Right lobe of liver (tissue), 6 donors: ENCODE measurements at regions not wholly inside any gene's neighbourhood (a gene's known extent, or its start where the extent isn't known, plus 50 kb on each side); places are given as distances from the start of the nearest gene placed in this dataset.
A peak's percentile ranks its signal among the peaks of the same experiment; 100 is the strongest.
"Not testable (repeated sequence)": the region's sequence is repeated elsewhere in the genome, so short reads cannot be mapped to it uniquely, and the experiment has no call there.

ENCODE experiments used
- ATAC-seq, 4 donors: fragments of 200-7000 bp; cut with Tn5 transposase; one replicate each; pipeline ENCODE4 v1.9.1; 2020; ENCODE audit warnings: mild to moderate bottlenecking in 4 of 4, moderate library complexity in 4 of 4
- DNase-seq, 3 donors: peaks; one replicate each; pipeline ENCODE4 v3.0.0-alpha.2; 2020
- H3K27ac ChIP-seq, 3 donors: fragments of 200-600 bp; one replicate each; pipeline ENCODE4 v1.8.0; 2022
- H3K27me3 ChIP-seq, 2 donors: fragments of 200-600 bp; one replicate each; pipeline ENCODE4 v1.8.0; 2022
- H3K36me3 ChIP-seq, 4 donors: fragments of 200-600 bp; sonication (generic) in 1 of 4; one replicate each; pipeline versions ENCODE4 v1.5.1 to v1.8.0; 2017 to 2022; ENCODE audit warnings: control low read depth in 1 of 4
- H3K4me1 ChIP-seq, 4 donors: fragments of 200-600 bp; sonication (generic) in 1 of 4; one replicate each; pipeline versions ENCODE4 v1.5.1 to v1.8.0; 2017 to 2022; ENCODE audit warnings: control low read depth in 1 of 4
- H3K4me3 ChIP-seq, 3 donors: fragments of 200-600 bp; one replicate each; pipeline ENCODE4 v1.8.0; 2022
- H3K9me3 ChIP-seq, 4 donors: fragments of 200-600 bp; sonication (generic) in 1 of 4; one replicate each; pipeline versions ENCODE4 v1.5.1 to v1.8.0; 2017 to 2022; ENCODE audit warnings: control low read depth in 1 of 4
- POLR2A ChIP-seq: fragments of 450-650 bp; IDR thresholded peaks from one replicate; pipeline ENCODE4 v1.6.1; 2017; ENCODE audit warnings: antibody characterized with exemption, mild to moderate bottlenecking
- WGBS: methylation state at CpG from one replicate; pipeline ENCODE4 v1.1.6; 2018; ENCODE audit warnings: low coverage, low lambda C conversion rate; ENCODE audit not compliant: insufficient coverage; ENCODE audit errors: missing lambda C conversion rate; 5-methylcytosine and 5-hydroxymethylcytosine counted together
- intact Hi-C, 2 donors: fragments of 100-400 bp; cut with DNase I; formaldehyde crosslinking; loops; one replicate each; pipeline versions ENCODE4 v1.11.2 to v1.14.1; 2022
- TF ChIP-seq, protein P1 (sequence below), 4 donors: fragments of 200-600 bp in 3 of 4; fragments of 450-650 bp in 1 of 4; IDR thresholded peaks; one replicate each; pipeline versions ENCODE4 v1.5.1 to v1.8.0; 2016 to 2022; ENCODE audit warnings: antibody characterized with exemption in 4 of 4, mild to moderate bottlenecking in 2 of 4
- donor health status: DM: no; HTN: yes; CAD: no.
- donor health status: DM: no; HTN: no; CAD: no.
- donor health status: DM: no; HTN: no; CAD: no.
- donor health status: DM: no; HTN: yes; CAD: no.
- donor health status: DM: no; HTN: yes; CAD: no.

GRCh38 chr6:112967974-112968373, 620.8 kb downstream of the RFPL4B start:
- 83% methylated on average over 1 of the region's 1 CpG for WGBS
- no peak for TF ChIP-seq POLR2A
- TF ChIP-seq, protein P1, sequence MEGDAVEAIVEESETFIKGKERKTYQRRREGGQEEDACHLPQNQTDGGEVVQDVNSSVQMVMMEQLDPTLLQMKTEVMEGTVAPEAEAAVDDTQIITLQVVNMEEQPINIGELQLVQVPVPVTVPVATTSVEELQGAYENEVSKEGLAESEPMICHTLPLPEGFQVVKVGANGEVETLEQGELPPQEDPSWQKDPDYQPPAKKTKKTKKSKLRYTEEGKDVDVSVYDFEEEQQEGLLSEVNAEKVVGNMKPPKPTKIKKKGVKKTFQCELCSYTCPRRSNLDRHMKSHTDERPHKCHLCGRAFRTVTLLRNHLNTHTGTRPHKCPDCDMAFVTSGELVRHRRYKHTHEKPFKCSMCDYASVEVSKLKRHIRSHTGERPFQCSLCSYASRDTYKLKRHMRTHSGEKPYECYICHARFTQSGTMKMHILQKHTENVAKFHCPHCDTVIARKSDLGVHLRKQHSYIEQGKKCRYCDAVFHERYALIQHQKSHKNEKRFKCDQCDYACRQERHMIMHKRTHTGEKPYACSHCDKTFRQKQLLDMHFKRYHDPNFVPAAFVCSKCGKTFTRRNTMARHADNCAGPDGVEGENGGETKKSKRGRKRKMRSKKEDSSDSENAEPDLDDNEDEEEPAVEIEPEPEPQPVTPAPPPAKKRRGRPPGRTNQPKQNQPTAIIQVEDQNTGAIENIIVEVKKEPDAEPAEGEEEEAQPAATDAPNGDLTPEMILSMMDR (IDR thresholded peaks at IDR 0.05), result no peak

DNA sequence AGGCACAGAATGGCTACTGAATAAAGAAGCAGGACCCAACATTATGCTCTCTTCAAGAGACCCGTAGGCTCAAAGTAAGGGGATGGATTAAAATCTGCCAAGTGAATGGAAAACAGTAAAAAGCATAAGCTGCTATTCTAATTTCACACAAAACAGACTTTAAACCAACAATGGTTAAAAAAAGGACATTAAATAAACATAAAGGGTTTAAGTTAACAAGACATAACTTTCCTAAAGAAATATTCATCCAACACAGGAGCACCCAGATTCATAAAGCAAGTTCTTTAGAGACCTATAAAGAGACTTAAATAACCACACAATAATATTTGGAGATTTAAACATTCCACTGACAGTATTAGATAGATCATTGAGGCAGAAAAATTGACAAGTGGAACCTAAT, 624.5 kb downstream of the RFPL4B start:
- Histone ChIP-seq H3K36me3 (no peaks in the 10 kb centered on the region), H3K27ac (no peak overlapping the region), H3K4me1 (no peaks in the 10 kb centered on the region), H3K4me3 (no peak overlapping the region), H3K9me3 (no peaks in the 10 kb centered on the region), H3K27me3 (no peaks in the 10 kb centered on the region)
- intact Hi-C loops, result no loop called here
- ATAC-seq (no peak), DNase-seq (no peak)
- TF ChIP-seq, protein P1 (IDR thresholded peaks at IDR 0.05), result no peak
- no peak for TF ChIP-seq POLR2A
- WGBS, result 73% methylated on average over 1 of the region's 1 CpG

More at GRCh38 chr6:112967974-112968373, 620.8 kb downstream of the RFPL4B start:
- Histone ChIP-seq H3K4me3 (no peak overlapping the region), H3K4me1 (no peaks in the 10 kb centered on the region), H3K9me3 (no peaks in the 10 kb centered on the region), H3K27ac (no peak overlapping the region), H3K27me3 (no peaks in the 10 kb centered on the region), H3K36me3 (no peaks in the 10 kb centered on the region)
- intact Hi-C loops, result no loop called here
- no peak for ATAC-seq
- no peak for DNase-seq

- H3K4me1 ChIP-seq, H3K27ac ChIP-seq, H3K4me3 ChIP-seq, intact Hi-C loops, H3K27me3 ChIP-seq, H3K36me3 ChIP-seq, H3K9me3 ChIP-seq, ATAC-seq, DNase-seq: not testable (repeated sequence)
- 70% methylated on average over 4 of the region's 4 CpGs for WGBS
Observed at GRCh38 chr6:112974931-112975330, 627.8 kb downstream of the RFPL4B start.

GRCh38 chr6:112976579-112976978, 629.4 kb downstream of the RFPL4B start:
- H3K27ac ChIP-seq, H3K9me3 ChIP-seq, H3K27me3 ChIP-seq, H3K4me1 ChIP-seq, intact Hi-C loops, H3K4me3 ChIP-seq, DNase-seq, ATAC-seq, H3K36me3 ChIP-seq: not testable (repeated sequence)

GRCh38 chr6:112979830-112980229, 632.7 kb downstream of the RFPL4B start:
- H3K9me3 ChIP-seq, result no peaks in the 10 kb centered on the region
- intact Hi-C loops, result no loop called here
- DNase-seq, result no peak
- WGBS, result 47% methylated on average over 5 of the region's 5 CpGs
- H3K4me1 ChIP-seq, result no peaks in the 10 kb centered on the region
- no peaks in the 10 kb centered on the region for H3K27me3 ChIP-seq
- no peak for TF ChIP-seq POLR2A
- TF ChIP-seq, protein P1 (IDR thresholded peaks at IDR 0.05), result no peak
- H3K4me3 ChIP-seq, result no peak overlapping the region
- H3K27ac ChIP-seq, result no peak overlapping the region
- peak in 3 of 4 donors; percentile 42 to 69 (median 54) for ATAC-seq
- no peaks in the 10 kb centered on the region for H3K36me3 ChIP-seq

- DNase-seq, result no peak
- 47% methylated on average over 3 of the region's 3 CpGs for WGBS
- H3K9me3 ChIP-seq, result no peaks in the 10 kb centered on the region
- no peaks in the 10 kb centered on the region for H3K36me3 ChIP-seq
- no peak for ATAC-seq
- no peak overlapping the region for H3K4me3 ChIP-seq
- intact Hi-C loops, result no loop called here
- no peaks in the 10 kb centered on the region for H3K4me1 ChIP-seq
- no peak for TF ChIP-seq POLR2A
- TF ChIP-seq, protein P1 (IDR thresholded peaks at IDR 0.05), result no peak
- H3K27ac ChIP-seq, result no peak overlapping the region
- no peaks in the 10 kb centered on the region for H3K27me3 ChIP-seq
Observed at GRCh38 chr6:112980676-112981075, 633.5 kb downstream of the RFPL4B start.
